HEK293 (cell line): ENCODE measurements at regions not wholly inside any gene's neighbourhood (a gene's known extent, or its start where the extent isn't known, plus 50 kb on each side); places are given as distances from the start of the nearest gene placed in this dataset.

Experiments used
- CTCF ChIA-PET: fragments of 350-600 bp; formaldehyde crosslinking; extraction: SDS; loops from one replicate; lab custom pipeline; 2021; ENCODE audit warnings: antibody characterized with exemption; lab: Yijun Ruan, JAX
- POLR2A ChIA-PET: fragments of 300-600 bp; formaldehyde crosslinking; extraction: SDS; loops from one replicate; lab custom pipeline; 2020; ENCODE audit warnings: antibody characterized with exemption, inconsistent platforms; lab: Yijun Ruan, JAX
- H3K27ac ChIP-seq: fragments of 200-500 bp; sonication (Bioruptor generic); 2 replicates; pipeline ENCODE4 v1.5.1; 2014; ENCODE audit warnings: low read depth, low read length, control low read depth, inconsistent platforms; ENCODE audit errors: extremely low read depth
- H3K36me3 ChIP-seq, 2 experiments: fragments of 200-500 bp in 1 of 2; sonication (Bioruptor generic) in 1 of 2; 1 replicate in 1 of 2; 2 replicates in 1 of 2; pipeline ENCODE4 v1.5.1; 2014 to 2017; ENCODE audit warnings: inconsistent platforms in 2 of 2, low read length in 2 of 2; ENCODE audit not compliant: control insufficient read depth in 2 of 2, insufficient read depth in 1 of 2
- H3K4me1 ChIP-seq: fragments of 200-500 bp; sonication (Bioruptor generic); 2 replicates; pipeline ENCODE4 v1.5.1; 2014; ENCODE audit warnings: mild to moderate bottlenecking, low read length, inconsistent platforms; ENCODE audit not compliant: control insufficient read depth, insufficient read depth
- H3K4me3 ChIP-seq: 2 replicates; pipeline ENCODE4 v1.5.1; 2011; ENCODE audit warnings: low read depth, mild to moderate bottlenecking, control low read depth, low read length, moderate library complexity
- H3K9me3 ChIP-seq: fragments of 200-500 bp; sonication (Bioruptor generic); 2 replicates; pipeline ENCODE4 v1.5.1; 2014; ENCODE audit warnings: low read depth, low read length, inconsistent platforms; ENCODE audit not compliant: control insufficient read depth, insufficient read depth
- BCL11A ChIP-seq: fragments of 450-650 bp; formaldehyde crosslinking; IDR thresholded peaks from 2 replicates; pipeline ENCODE4 v1.5.1; 2016; ENCODE audit warnings: low read depth, missing biosample characterization, missing genetic modification characterization
- GFI1B ChIP-seq: fragments of 450-650 bp; formaldehyde crosslinking; IDR thresholded peaks from 2 replicates; pipeline ENCODE4 v1.5.1; 2016; ENCODE audit warnings: missing biosample characterization, missing genetic modification characterization
- GLI2 ChIP-seq: fragments of 450-650 bp; formaldehyde crosslinking; IDR thresholded peaks from 2 replicates; pipeline ENCODE4; 2017; ENCODE audit warnings: missing biosample characterization, missing genetic modification characterization, low read depth, borderline replicate concordance
- HOXC10 ChIP-seq: sonication (generic); formaldehyde crosslinking; IDR thresholded peaks from 2 replicates; pipeline ENCODE4 v1.8.1; 2023; ENCODE audit warnings: mild to moderate bottlenecking, missing genetic modification reagents
- KLF10 ChIP-seq: fragments of 450-650 bp; IDR thresholded peaks from 2 replicates; pipeline ENCODE4 v1.5.1; 2018; ENCODE audit warnings: missing biosample characterization, mild to moderate bottlenecking, missing genetic modification characterization
- PRDM1 ChIP-seq: fragments of 450-650 bp; formaldehyde crosslinking; IDR thresholded peaks from 2 replicates; pipeline ENCODE4; 2016; ENCODE audit warnings: missing biosample characterization, missing genetic modification characterization
- ZBTB1 ChIP-seq: fragments of 450-650 bp; formaldehyde crosslinking; IDR thresholded peaks from 2 replicates; pipeline ENCODE4 v1.5.1; 2016; ENCODE audit warnings: missing biosample characterization, missing genetic modification characterization
- ZBTB20 ChIP-seq: fragments of 450-650 bp; formaldehyde crosslinking; IDR thresholded peaks from 2 replicates; pipeline ENCODE4 v1.5.1; 2016; ENCODE audit warnings: missing biosample characterization, missing genetic modification characterization
- ZBTB49 ChIP-seq: fragments of 450-650 bp; formaldehyde crosslinking; IDR thresholded peaks from 2 replicates; pipeline ENCODE4 v1.5.1; 2016; ENCODE audit warnings: missing biosample characterization, missing genetic modification characterization, low read depth
- ZFHX2 ChIP-seq: fragments of 450-650 bp; formaldehyde crosslinking; conservative IDR thresholded peaks from 2 replicates; pipeline ENCODE4 v1.5.1; 2016; ENCODE audit warnings: missing biosample characterization, missing genetic modification characterization
- ZFP3 ChIP-seq: fragments of 450-650 bp; formaldehyde crosslinking; IDR thresholded peaks from 2 replicates; pipeline ENCODE4 v1.5.1; 2016; ENCODE audit warnings: low read depth, missing biosample characterization, missing genetic modification characterization
- ZNF121 ChIP-seq: fragments of 450-650 bp; formaldehyde crosslinking; IDR thresholded peaks from 2 replicates; pipeline ENCODE4 v1.5.1; 2016; ENCODE audit warnings: missing biosample characterization, missing genetic modification characterization
- ZNF280D ChIP-seq: fragments of 450-650 bp; formaldehyde crosslinking; IDR thresholded peaks from 2 replicates; pipeline ENCODE4 v1.5.1; 2016; ENCODE audit warnings: missing biosample characterization, missing genetic modification characterization
- ZNF341 ChIP-seq: fragments of 450-650 bp; formaldehyde crosslinking; IDR thresholded peaks from 2 replicates; pipeline ENCODE4; 2016; ENCODE audit warnings: low read depth, missing biosample characterization, missing genetic modification characterization
- ZNF585B ChIP-seq: fragments of 450-650 bp; formaldehyde crosslinking; IDR thresholded peaks from 2 replicates; pipeline ENCODE4 v1.5.1; 2016; ENCODE audit warnings: missing biosample characterization, missing genetic modification characterization
- ZNF677 ChIP-seq: fragments of 450-650 bp; IDR thresholded peaks from 2 replicates; pipeline ENCODE4 v1.5.0; 2018; ENCODE audit warnings: missing biosample characterization, mild to moderate bottlenecking, missing genetic modification characterization, moderate library complexity
- ZNF704 ChIP-seq: fragments of 450-650 bp; formaldehyde crosslinking; IDR thresholded peaks from 2 replicates; pipeline ENCODE4 v1.5.1; 2016; ENCODE audit warnings: missing biosample characterization, missing genetic modification characterization
- ZNF707 ChIP-seq: fragments of 450-650 bp; formaldehyde crosslinking; IDR thresholded peaks from 2 replicates; pipeline ENCODE4 v1.5.1; 2016; ENCODE audit warnings: missing biosample characterization, missing genetic modification characterization
- ZNF837 ChIP-seq: fragments of 450-650 bp; formaldehyde crosslinking; IDR thresholded peaks from 2 replicates; pipeline ENCODE4 v1.5.1; 2016; ENCODE audit warnings: missing biosample characterization, missing genetic modification characterization
- TF ChIP-seq, protein P1 (sequence below): fragments of 450-650 bp; formaldehyde crosslinking; IDR thresholded peaks from 2 replicates; pipeline ENCODE4 v1.5.1; 2016; ENCODE audit warnings: missing biosample characterization, missing genetic modification characterization
- TF ChIP-seq, protein P2 (sequence below): fragments of 450-650 bp; IDR thresholded peaks from 2 replicates; pipeline ENCODE4 v1.5.1; 2018; ENCODE audit warnings: missing biosample characterization, missing genetic modification characterization

DNA sequence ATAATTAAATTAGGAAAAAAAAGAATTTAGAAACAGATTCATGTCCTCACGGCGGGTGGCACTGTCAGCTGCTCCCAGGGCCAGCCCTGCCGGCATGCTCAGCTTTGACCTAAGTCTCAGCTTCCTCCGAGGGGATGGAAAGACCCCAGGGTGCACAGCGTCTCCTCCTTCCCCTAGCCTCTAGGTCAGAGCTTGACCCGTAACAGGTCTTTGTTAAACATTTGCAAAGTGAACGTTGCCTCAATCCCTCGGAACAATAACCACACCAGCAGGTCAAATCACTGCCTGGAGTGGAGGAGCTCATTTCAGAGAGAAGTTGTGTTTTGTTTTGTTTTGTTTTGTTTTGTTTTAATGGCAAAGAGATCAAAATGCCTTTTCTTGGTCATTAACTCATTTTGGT lies 171.3 kb downstream of the TMEM18 start (continued):
- TF ChIP-seq ZNF707 (tag by site-specific recombination) (no peak), BCL11A (tag by site-specific recombination) (no peak), PRDM1 (tag by site-specific recombination) (no peak), KLF10 (tag by site-specific recombination) (no peak), ZBTB20 (tag by site-specific recombination) (no peak)
- TF ChIP-seq, protein P1, sequence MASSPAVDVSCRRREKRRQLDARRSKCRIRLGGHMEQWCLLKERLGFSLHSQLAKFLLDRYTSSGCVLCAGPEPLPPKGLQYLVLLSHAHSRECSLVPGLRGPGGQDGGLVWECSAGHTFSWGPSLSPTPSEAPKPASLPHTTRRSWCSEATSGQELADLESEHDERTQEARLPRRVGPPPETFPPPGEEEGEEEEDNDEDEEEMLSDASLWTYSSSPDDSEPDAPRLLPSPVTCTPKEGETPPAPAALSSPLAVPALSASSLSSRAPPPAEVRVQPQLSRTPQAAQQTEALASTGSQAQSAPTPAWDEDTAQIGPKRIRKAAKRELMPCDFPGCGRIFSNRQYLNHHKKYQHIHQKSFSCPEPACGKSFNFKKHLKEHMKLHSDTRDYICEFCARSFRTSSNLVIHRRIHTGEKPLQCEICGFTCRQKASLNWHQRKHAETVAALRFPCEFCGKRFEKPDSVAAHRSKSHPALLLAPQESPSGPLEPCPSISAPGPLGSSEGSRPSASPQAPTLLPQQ (tag by site-specific recombination): no peak

- no peaks in the 10 kb centered on the region for H3K4me1 ChIP-seq
- H3K9me3 ChIP-seq: no peaks in the 10 kb centered on the region
- no peaks in the 10 kb centered on the region for H3K36me3 ChIP-seq
- ChIA-PET CTCF (no interaction called here), POLR2A (no interaction called here)
- no peak overlapping the region for H3K4me3 ChIP-seq
- TF ChIP-seq ZNF280D (tag by site-specific recombination) (no peak), ZNF677 (tag by site-specific recombination) (no peak), ZBTB20 (tag by site-specific recombination) (no peak), ZNF704 (tag by site-specific recombination) (no peak), ZFP3 (tag by site-specific recombination) (no peak), ZNF837 (tag by site-specific recombination) (no peak), ZBTB49 (tag by site-specific recombination) (no peak)
- H3K27ac ChIP-seq: no peak overlapping the region
Observed at GRCh38 chr2:503288-503999, 173.8 kb downstream of the TMEM18 start.

DNA sequence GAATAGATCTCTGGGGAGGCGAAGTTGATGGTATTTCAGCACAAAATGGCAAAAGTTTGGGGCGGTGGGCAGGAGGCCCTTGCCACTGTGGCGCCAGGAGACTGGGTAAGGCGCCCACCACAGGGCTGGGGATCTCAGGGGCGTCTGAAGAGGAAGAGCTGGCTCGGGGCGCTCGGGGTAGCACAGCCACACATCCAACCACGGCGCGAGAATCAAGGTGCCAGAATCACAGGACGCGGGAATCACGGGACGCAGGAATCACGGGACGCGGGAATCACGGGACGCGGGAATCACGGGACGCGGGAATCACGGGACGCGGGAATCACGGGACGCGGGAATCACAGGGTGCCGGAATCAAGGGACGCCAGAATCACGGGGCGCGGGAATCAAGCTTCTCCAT lies 174.4 kb downstream of the TMEM18 start:
- no peak overlapping the region for H3K27ac ChIP-seq
- no peaks in the 10 kb centered on the region for H3K9me3 ChIP-seq
- TF ChIP-seq GLI2 (tag by site-specific recombination) (no peak), ZNF585B (tag by site-specific recombination) (no peak), GFI1B (tag by site-specific recombination) (no peak), ZBTB1 (tag by site-specific recombination) (no peak), HOXC10 (no peak), ZNF341 (tag by site-specific recombination) (no peak), ZNF121 (no peak), ZFHX2 (no peak)
- TF ChIP-seq, protein P1 (tag by site-specific recombination): no peak
- TF ChIP-seq, protein P2, sequence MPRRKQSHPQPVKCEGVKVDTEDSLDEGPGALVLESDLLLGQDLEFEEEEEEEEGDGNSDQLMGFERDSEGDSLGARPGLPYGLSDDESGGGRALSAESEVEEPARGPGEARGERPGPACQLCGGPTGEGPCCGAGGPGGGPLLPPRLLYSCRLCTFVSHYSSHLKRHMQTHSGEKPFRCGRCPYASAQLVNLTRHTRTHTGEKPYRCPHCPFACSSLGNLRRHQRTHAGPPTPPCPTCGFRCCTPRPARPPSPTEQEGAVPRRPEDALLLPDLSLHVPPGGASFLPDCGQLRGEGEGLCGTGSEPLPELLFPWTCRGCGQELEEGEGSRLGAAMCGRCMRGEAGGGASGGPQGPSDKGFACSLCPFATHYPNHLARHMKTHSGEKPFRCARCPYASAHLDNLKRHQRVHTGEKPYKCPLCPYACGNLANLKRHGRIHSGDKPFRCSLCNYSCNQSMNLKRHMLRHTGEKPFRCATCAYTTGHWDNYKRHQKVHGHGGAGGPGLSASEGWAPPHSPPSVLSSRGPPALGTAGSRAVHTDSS (tag by site-specific recombination): no peak
- TF ChIP-seq, all 188 proteins: peak for 0
- Histone ChIP-seq H3K4me1 (no peaks in the 10 kb centered on the region), H3K36me3 (no peaks in the 10 kb centered on the region), H3K4me3 (no peak overlapping the region)
- CTCF ChIA-PET: interaction anchor here (0.5 kb wide), 1 partner anchor 1013 kb away, joined by 7 read pairs; no protein-coding TSS in a partner anchor
- POLR2A ChIA-PET: no interaction called here
